Transverse colon (tissue), 4 donors: ENCODE measurements at regions not wholly inside any gene's neighbourhood (a gene's known extent, or its start where the extent isn't known, plus 50 kb on each side); places are given as distances from the start of the nearest gene placed in this dataset.
"Not testable (repeated sequence)": the region's sequence is repeated elsewhere in the genome, so short reads cannot be mapped to it uniquely, and the experiment has no call there.

Source experiments
- DNase-seq: peaks from one replicate; pipeline ENCODE4 v3.0.0-alpha.2; 2019
- H3K27ac ChIP-seq, 4 donors: fragments of 200-600 bp; sonication (generic); 2 replicates each; pipeline ENCODE4 v1.5.1; 2016 to 2018; ENCODE audit warnings: inconsistent platforms in 4 of 4
- H3K27me3 ChIP-seq: fragments of 200-600 bp; sonication (generic); 2 replicates; pipeline ENCODE4 v1.5.1; 2017; ENCODE audit warnings: inconsistent platforms
- H3K36me3 ChIP-seq, 4 donors: fragments of 200-600 bp; sonication (generic); 2 replicates each; pipeline ENCODE4 v1.5.1; 2017 to 2019; ENCODE audit warnings: inconsistent platforms in 4 of 4
- H3K4me1 ChIP-seq, 4 donors: fragments of 200-600 bp; sonication (generic); 2 replicates each; pipeline ENCODE4 v1.5.1; 2017 to 2020; ENCODE audit warnings: inconsistent platforms in 4 of 4
- H3K4me3 ChIP-seq, 4 donors: fragments of 200-600 bp; sonication (generic); 1 replicate in 1 of 4; 2 replicates in 3 of 4; pipeline versions ENCODE4 v1.5.1 to v1.6.1; 2017 to 2019; ENCODE audit warnings: inconsistent platforms in 4 of 4
- H3K9me3 ChIP-seq, 2 donors: fragments of 200-600 bp; sonication (generic); 2 replicates each; pipeline ENCODE4 v1.5.1; 2017 to 2019; ENCODE audit warnings: inconsistent platforms in 2 of 2
- CTCF ChIP-seq, 5 experiments: fragments of 200-600 bp in 3 of 5; fragments of 450-650 bp in 2 of 5; sonication (generic) in 3 of 5; IDR thresholded peaks; 1 replicate in 2 of 5; 2 replicates in 3 of 5; pipeline ENCODE4 v1.5.1; 2016 to 2017; ENCODE audit warnings: antibody characterized with exemption in 5 of 5, inconsistent platforms in 3 of 5, mild to moderate bottlenecking in 2 of 5, moderate library complexity in 1 of 5
- EP300 ChIP-seq: sonication (generic); formaldehyde crosslinking; IDR thresholded peaks from one replicate; pipeline ENCODE4 v1.6.1; 2017; ENCODE audit warnings: antibody characterized with exemption, low read depth
- POLR2A ChIP-seq: fragments of 450-650 bp; IDR thresholded peaks from one replicate; pipeline ENCODE4 v1.6.1; 2016; ENCODE audit warnings: antibody characterized with exemption, mild to moderate bottlenecking, moderate library complexity
- POLR2AphosphoS5 ChIP-seq, 3 donors: sonication (generic); formaldehyde crosslinking; IDR thresholded peaks; one replicate each; pipeline ENCODE4 v1.6.1; 2016; ENCODE audit warnings: antibody characterized with exemption in 3 of 3
- WGBS, 2 donors: methylation state at CpG; one replicate each; pipeline ENCODE4 v1.1.5; 2018; ENCODE audit warnings: low coverage in 1 of 2; 5-methylcytosine and 5-hydroxymethylcytosine counted together
- in situ Hi-C, 4 donors: fragments of 200-750 bp; cut with MboI; loops; one replicate each; pipeline versions ENCODE4 v1.15.0 to v1.15.1; 2017; ENCODE audit warnings: low sequenced_read_pairs in 3 of 4, low pct_ligation_motif_present in 1 of 4, low pct_unique_long_range_greater_than_20kb in 1 of 4
- intact Hi-C: fragments of 100-400 bp; cut with DNase I; formaldehyde crosslinking; loops from one replicate; pipeline ENCODE4 v1.15.1; 2023; ENCODE audit warnings: low total_unique reads

- H3K27me3 ChIP-seq, result no peaks in the 10 kb centered on the region
- H3K4me1 ChIP-seq, result no peaks in the 10 kb centered on the region
- no peak for TF ChIP-seq EP300
- TF ChIP-seq POLR2AphosphoS5 (IDR thresholded peaks at IDR 0.05), result no peak
- no peak for TF ChIP-seq POLR2A
- no peak for TF ChIP-seq CTCF (IDR thresholded peaks at IDR 0.05)
- no peaks in the 10 kb centered on the region for H3K36me3 ChIP-seq
- WGBS, 2 donors, result 50 to 59% methylated on average over 3 to 4 of the region's 4 CpGs
- no peak overlapping the region for H3K27ac ChIP-seq
- no peaks in the 10 kb centered on the region for H3K9me3 ChIP-seq
- intact Hi-C loops, result no loop called here
- no peak for DNase-seq
- in situ Hi-C loops, result loop anchor here (10.0 to 25.0 kb wide), 2 partner anchors 369 to 371 kb away; partner anchors contain the start of gene ENOX2 (in 3 of the 4)
- no peak overlapping the region for H3K4me3 ChIP-seq
Measured at GRCh38 chrX:130543603-130544325, 142.0 kb downstream of the RBMX2 start.

- TF ChIP-seq POLR2A (no peak), POLR2AphosphoS5 (IDR thresholded peaks at IDR 0.05) (no peak), CTCF (IDR thresholded peaks at IDR 0.05) (no peak), EP300 (no peak)
- 80 to 92% methylated on average over 1 to 2 of the region's 2 CpGs for WGBS, 2 donors
- H3K36me3 ChIP-seq, result no peaks in the 10 kb centered on the region
Measured at GRCh38 chrX:130545796-130546195, 144.0 kb downstream of the RBMX2 start.

GRCh38 chrX:130549382-130549781, 147.6 kb downstream of the RBMX2 start:
- intact Hi-C loops, H3K9me3 ChIP-seq, H3K4me3 ChIP-seq, H3K27me3 ChIP-seq, H3K4me1 ChIP-seq, DNase-seq, H3K36me3 ChIP-seq, H3K27ac ChIP-seq: not testable (repeated sequence)
- WGBS, 2 donors, result 20 to 62% methylated on average over 1 to 5 of the region's 5 CpGs
- in situ Hi-C loops, result loop anchor here (10.0 to 25.0 kb wide), 2 partner anchors 363 to 365 kb away; partner anchors contain the start of gene ENOX2 (in 3 of the 4)

More at GRCh38 chrX:130545796-130546195, 144.0 kb downstream of the RBMX2 start:
- Histone ChIP-seq H3K9me3 (no peaks in the 10 kb centered on the region), H3K4me1 (no peaks in the 10 kb centered on the region), H3K27ac (no peak overlapping the region), H3K27me3 (no peaks in the 10 kb centered on the region), H3K4me3 (no peak overlapping the region)
- intact Hi-C loops, result no loop called here
- in situ Hi-C loops, result loop anchor here (10.0 to 25.0 kb wide), 2 partner anchors 367 to 369 kb away; partner anchors contain the start of gene ENOX2 (in 3 of the 4)
- no peak for DNase-seq

- no peaks in the 10 kb centered on the region for H3K9me3 ChIP-seq
- in situ Hi-C loops, result no loop called here
- H3K27ac ChIP-seq, result no peak overlapping the region
- intact Hi-C loops, result no loop called here
- 63 to 67% methylated on average over 1 to 2 of the region's 2 CpGs for WGBS, 2 donors
- H3K36me3 ChIP-seq, result no peaks in the 10 kb centered on the region
- H3K4me1 ChIP-seq, result no peaks in the 10 kb centered on the region
- H3K4me3 ChIP-seq, result no peak overlapping the region
- no peaks in the 10 kb centered on the region for H3K27me3 ChIP-seq
- TF ChIP-seq CTCF (IDR thresholded peaks at IDR 0.05) (no peak), EP300 (no peak), POLR2AphosphoS5 (IDR thresholded peaks at IDR 0.05) (no peak), POLR2A (no peak)
- DNase-seq, result no peak
Measured at GRCh38 chrX:130550351-130550750, 148.6 kb downstream of the RBMX2 start.
